ENCODE measurements at regions not wholly inside any gene's neighbourhood (a gene's known extent, or its start where the extent isn't known, plus 50 kb on each side); places are given as distances from the start of the nearest gene placed in this dataset.
"Not testable (repeated sequence)": the region's sequence is repeated elsewhere in the genome, so short reads cannot be mapped to it uniquely, and the experiment has no call there.

DNA sequence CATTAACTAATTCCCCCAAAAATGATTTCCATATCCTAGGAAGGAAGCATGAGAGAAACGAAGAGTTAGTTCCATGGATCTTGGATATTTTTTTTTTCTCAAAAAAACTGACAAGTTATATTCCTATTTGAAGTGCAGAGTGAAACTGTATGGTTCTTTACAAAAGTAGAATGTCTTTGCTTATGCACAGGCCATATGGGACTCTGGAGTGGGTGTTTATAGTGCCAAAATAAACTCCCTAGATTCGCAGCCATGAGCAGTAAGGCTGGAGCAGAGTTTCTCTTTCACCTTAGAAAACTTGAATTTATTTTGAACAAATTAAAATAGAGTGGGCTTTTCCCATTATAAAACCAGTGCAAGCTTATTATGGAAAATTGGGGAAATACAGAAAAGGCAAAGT lies 239.7 kb downstream of the PDCD6IP start:
- Mint-ChIP-seq H3K27me3 (no peaks in the 10 kb centered on the region), H3K4me3 (no peak overlapping the region), H3K27ac (no peak overlapping the region), H3K4me1 (ENCODE audit: low read depth) (no peaks in the 10 kb centered on the region), H3K9me3 (no peaks in the 10 kb centered on the region), H3K36me3 (ENCODE audit: low read depth) (no peaks in the 10 kb centered on the region)

- no peaks in the 10 kb centered on the region for H3K27me3 Mint-ChIP-seq
- H3K4me1 Mint-ChIP-seq (ENCODE audit: low read depth): no peaks in the 10 kb centered on the region
- no peaks in the 10 kb centered on the region for H3K9me3 Mint-ChIP-seq
- no peaks in the 10 kb centered on the region for H3K36me3 Mint-ChIP-seq (ENCODE audit: low read depth)
- no peak overlapping the region for H3K27ac Mint-ChIP-seq
- H3K4me3 Mint-ChIP-seq: no peak overlapping the region
Measured at GRCh38 chr3:34046154-34046553, 247.7 kb downstream of the PDCD6IP start.

- no peak overlapping the region for H3K27ac Mint-ChIP-seq
- peaks cover 4% of the 10 kb centered on the region for H3K27me3 Mint-ChIP-seq
Measured at GRCh38 chr3:34053626-34054025, 255.2 kb downstream of the PDCD6IP start.

DNA sequence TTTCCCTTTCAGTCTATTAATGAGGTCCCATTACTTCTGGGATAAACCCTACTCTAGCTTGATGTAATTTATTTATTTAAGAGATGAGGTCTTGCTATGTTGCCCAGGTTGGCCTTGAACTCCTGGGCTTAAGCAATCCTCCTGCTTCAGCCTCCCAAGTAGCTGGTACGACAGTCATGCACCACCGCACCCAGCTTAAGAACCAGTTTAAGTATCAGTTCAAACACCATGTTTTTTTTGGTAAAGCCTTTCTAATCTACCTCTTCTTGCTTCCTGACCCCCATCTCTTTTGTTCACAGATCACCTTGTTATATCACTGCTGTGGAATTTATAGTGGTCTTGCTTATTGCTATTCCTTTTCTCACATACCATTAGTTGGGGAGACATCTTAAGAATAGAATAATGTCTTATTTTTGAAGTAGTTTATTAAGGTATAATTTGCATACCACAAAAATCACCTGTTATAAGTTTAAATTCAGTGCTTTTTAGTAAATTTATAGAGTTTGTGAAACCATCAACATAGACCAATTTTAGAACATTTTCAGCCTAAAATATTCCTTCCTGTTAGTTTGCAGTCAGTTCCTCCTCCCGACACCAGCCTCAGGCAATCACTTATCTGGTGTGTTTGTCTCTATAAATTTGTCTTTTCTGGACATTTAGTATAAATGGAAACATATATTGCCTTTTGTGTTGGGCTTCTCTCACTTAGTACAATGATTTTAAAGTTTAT lies 257.9 kb downstream of the PDCD6IP start:
- Mint-ChIP-seq H3K36me3 (ENCODE audit: low read depth) (no peaks in the 10 kb centered on the region), H3K27ac (no peak overlapping the region), H3K4me1 (ENCODE audit: low read depth) (no peaks in the 10 kb centered on the region), H3K27me3 (peaks cover 10% of the 10 kb centered on the region), H3K4me3 (no peak overlapping the region), H3K9me3 (peaks cover 7% of the 10 kb centered on the region)

More at GRCh38 chr3:34053626-34054025, 255.2 kb downstream of the PDCD6IP start:
- Mint-ChIP-seq H3K4me1 (ENCODE audit: low read depth) (no peaks in the 10 kb centered on the region), H3K36me3 (ENCODE audit: low read depth) (no peaks in the 10 kb centered on the region), H3K4me3 (no peak overlapping the region), H3K9me3 (no peaks in the 10 kb centered on the region)

DNA sequence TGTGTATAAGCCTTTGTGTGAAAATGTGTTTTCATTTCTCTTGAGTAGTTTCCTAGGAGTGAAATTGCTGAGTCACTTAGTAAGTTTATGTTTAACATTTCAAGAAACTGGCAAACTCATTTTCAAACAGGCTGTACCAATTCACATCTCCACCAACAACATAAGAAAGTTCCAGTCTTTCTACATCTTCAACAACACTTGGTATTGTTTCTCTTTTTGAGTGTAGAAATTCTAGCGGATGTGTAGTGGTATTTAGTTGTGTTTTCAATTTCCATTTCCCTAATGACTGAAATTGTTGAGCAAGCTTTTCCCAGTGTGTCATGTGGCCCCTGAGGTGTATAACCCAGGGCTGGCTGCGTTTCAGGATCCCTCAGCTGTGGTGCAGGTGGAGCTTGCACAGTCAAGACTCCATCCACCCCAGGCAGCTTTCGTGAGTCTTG lies 258.5 kb downstream of the PDCD6IP start:
- no peaks in the 10 kb centered on the region for H3K36me3 Mint-ChIP-seq (ENCODE audit: low read depth)
- peaks cover 7% of the 10 kb centered on the region for H3K9me3 Mint-ChIP-seq
- H3K27ac Mint-ChIP-seq: no peak overlapping the region
- H3K4me3 Mint-ChIP-seq: no peak overlapping the region
- H3K4me1 Mint-ChIP-seq (ENCODE audit: low read depth): no peaks in the 10 kb centered on the region
- H3K27me3 Mint-ChIP-seq: peaks cover 10% of the 10 kb centered on the region

- H3K36me3 Mint-ChIP-seq (ENCODE audit: low read depth); H3K4me3 Mint-ChIP-seq; H3K9me3 Mint-ChIP-seq; H3K4me1 Mint-ChIP-seq (ENCODE audit: low read depth); H3K27ac Mint-ChIP-seq: not testable (repeated sequence)
- H3K27me3 Mint-ChIP-seq: peaks cover 10% of the 10 kb centered on the region
Measured at GRCh38 chr3:34060995-34061394, 262.6 kb downstream of the PDCD6IP start.

DNA sequence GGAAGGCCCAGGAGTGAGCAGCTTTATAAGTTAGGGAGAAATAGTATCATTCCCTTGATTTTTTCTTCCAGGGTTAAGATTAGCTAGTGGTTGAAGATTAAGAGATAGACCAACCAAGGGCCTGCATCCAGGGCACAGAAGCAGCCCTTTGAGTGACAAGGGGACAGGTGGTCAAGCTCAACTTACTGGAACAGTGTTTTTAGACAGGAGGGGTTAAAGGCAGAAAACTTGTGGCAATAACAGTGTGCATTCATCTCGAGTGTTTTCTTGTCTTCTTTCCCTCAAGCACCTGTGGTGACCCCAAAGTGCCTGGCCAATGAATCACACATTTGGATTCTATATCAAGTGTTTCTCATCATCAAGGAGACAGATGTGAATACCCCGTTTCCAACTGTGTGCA lies 267.5 kb downstream of the PDCD6IP start:
- Mint-ChIP-seq H3K27me3 (no peaks in the 10 kb centered on the region), H3K36me3 (ENCODE audit: low read depth) (no peaks in the 10 kb centered on the region), H3K27ac (no peak overlapping the region), H3K4me3 (no peak overlapping the region), H3K9me3 (no peaks in the 10 kb centered on the region), H3K4me1 (ENCODE audit: low read depth) (no peaks in the 10 kb centered on the region)

- H3K27me3 Mint-ChIP-seq: no peaks in the 10 kb centered on the region
- no peak overlapping the region for H3K27ac Mint-ChIP-seq
- H3K4me1 Mint-ChIP-seq (ENCODE audit: low read depth): no peaks in the 10 kb centered on the region
- no peaks in the 10 kb centered on the region for H3K9me3 Mint-ChIP-seq
- no peaks in the 10 kb centered on the region for H3K36me3 Mint-ChIP-seq (ENCODE audit: low read depth)
- no peak overlapping the region for H3K4me3 Mint-ChIP-seq
Measured at GRCh38 chr3:34066328-34066727, 267.9 kb downstream of the PDCD6IP start.

DNA sequence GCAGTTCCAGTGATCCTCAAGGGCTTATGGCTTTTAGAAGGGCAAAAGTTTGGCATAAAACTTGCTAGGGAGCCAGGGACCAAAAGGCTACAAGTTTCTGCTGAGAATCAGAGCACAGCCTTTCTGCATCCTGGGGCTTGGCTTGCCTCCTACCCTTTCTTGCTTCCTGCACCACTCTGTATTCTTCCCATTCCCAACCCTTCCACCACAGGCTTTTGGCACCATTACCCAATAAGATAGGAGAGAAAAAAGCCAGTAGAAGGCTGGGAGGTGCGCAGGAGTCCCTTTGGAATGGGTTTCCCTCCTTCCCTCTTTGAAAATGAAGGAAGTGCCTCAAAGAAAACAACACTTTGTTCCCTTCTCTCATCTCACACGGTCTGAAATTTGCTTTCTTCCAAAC lies 268.6 kb downstream of the PDCD6IP start:
- H3K36me3 Mint-ChIP-seq (ENCODE audit: low read depth): no peaks in the 10 kb centered on the region
- no peaks in the 10 kb centered on the region for H3K27me3 Mint-ChIP-seq
- no peak overlapping the region for H3K27ac Mint-ChIP-seq
- no peaks in the 10 kb centered on the region for H3K4me1 Mint-ChIP-seq (ENCODE audit: low read depth)
- no peaks in the 10 kb centered on the region for H3K9me3 Mint-ChIP-seq
- no peak overlapping the region for H3K4me3 Mint-ChIP-seq

- Mint-ChIP-seq H3K4me1 (ENCODE audit: low read depth) (no peaks in the 10 kb centered on the region), H3K4me3 (no peak overlapping the region), H3K36me3 (ENCODE audit: low read depth) (no peaks in the 10 kb centered on the region), H3K27me3 (no peaks in the 10 kb centered on the region), H3K27ac (no peak overlapping the region), H3K9me3 (no peaks in the 10 kb centered on the region)
Measured at GRCh38 chr3:34067536-34068051, 269.2 kb downstream of the PDCD6IP start.

- no peaks in the 10 kb centered on the region for H3K27me3 Mint-ChIP-seq
- no peaks in the 10 kb centered on the region for H3K36me3 Mint-ChIP-seq (ENCODE audit: low read depth)
- H3K4me3 Mint-ChIP-seq: no peak overlapping the region
- H3K9me3 Mint-ChIP-seq: no peaks in the 10 kb centered on the region
- H3K4me1 Mint-ChIP-seq (ENCODE audit: low read depth): no peaks in the 10 kb centered on the region
- no peak overlapping the region for H3K27ac Mint-ChIP-seq
Measured at GRCh38 chr3:34068505-34068904, 270.1 kb downstream of the PDCD6IP start.

DNA sequence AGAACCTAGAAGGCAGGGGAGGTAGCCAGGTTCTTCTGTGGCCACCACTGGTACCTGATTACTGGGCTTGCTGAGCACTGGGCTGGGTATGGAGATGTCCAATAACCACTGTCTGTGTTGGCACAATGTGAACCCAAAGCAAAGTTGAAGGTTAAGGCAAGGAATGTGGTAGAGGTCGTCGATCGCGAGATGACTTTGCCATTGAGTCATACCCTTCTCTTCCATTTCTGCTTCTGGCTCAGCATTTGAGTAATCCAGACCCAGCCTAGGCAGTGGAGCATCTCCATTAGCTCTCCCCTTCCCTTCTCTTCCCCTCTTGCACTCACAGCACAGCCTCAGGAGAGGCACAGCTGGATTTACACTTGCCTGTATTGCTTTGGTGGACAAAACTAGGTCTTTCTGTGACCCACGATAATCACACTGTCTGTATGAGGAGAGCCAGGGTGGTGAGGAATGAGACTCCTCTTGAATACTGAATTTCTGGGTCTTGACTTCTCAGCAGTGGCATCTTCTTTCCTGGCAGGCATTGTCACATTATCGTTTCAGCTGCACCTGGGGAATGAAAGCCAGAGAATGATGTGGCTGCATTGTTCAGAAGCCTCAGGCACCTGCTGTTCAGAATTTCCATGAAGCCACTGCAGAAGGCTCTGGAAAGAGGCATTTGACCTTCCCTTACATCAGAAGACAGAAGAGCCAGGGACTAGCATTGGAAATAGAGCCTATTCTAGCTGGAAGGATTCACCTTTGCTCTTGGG lies 272.6 kb downstream of the PDCD6IP start:
- no peaks in the 10 kb centered on the region for H3K4me1 Mint-ChIP-seq (ENCODE audit: low read depth)
- H3K36me3 Mint-ChIP-seq (ENCODE audit: low read depth): no peaks in the 10 kb centered on the region
- H3K9me3 Mint-ChIP-seq: no peaks in the 10 kb centered on the region
- no peak overlapping the region for H3K4me3 Mint-ChIP-seq
- no peak overlapping the region for H3K27ac Mint-ChIP-seq
- H3K27me3 Mint-ChIP-seq: no peaks in the 10 kb centered on the region

DNA sequence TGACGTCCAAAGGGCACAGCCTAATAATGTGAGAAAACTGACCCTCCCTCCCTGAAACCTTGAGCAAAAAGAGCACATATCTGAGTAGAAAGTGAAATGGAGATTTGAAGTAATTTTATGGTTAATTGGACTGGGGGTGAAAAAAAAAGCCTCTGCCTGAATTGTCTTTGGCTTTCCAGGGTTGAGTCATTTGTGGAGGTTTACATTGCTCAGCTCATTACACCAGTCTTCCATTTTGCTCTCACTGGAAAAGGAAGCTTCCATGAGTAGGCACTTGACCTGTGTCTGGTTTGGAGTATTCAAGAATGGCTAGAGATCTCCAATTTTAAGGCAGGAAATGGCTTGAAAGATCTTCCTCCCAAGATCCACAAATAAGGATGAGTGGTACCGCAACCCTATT lies 273.9 kb downstream of the PDCD6IP start:
- H3K4me3 Mint-ChIP-seq: no peak overlapping the region
- no peaks in the 10 kb centered on the region for H3K27me3 Mint-ChIP-seq
- H3K27ac Mint-ChIP-seq: no peak overlapping the region
- H3K4me1 Mint-ChIP-seq (ENCODE audit: low read depth): no peaks in the 10 kb centered on the region
- H3K36me3 Mint-ChIP-seq (ENCODE audit: low read depth): no peaks in the 10 kb centered on the region
- H3K9me3 Mint-ChIP-seq: no peaks in the 10 kb centered on the region

DNA sequence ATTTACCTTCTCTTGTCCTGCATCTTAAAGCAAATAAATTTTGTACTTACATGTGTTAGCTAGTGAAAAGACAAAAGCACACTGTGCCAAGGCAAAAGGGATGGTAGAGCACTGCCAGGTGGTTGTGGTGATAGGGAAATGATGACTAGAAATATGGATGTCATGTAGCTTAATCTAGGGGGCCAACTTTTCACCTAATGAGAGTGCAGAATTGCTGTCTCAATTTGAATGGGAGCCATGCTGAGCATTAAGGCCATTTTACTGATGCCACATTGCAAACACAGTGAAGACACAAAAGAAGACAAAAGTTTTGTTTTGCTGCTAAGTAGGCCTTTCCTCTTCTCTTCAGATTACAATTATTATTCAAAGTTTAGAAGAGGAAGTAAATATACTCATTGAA lies 274.7 kb downstream of the PDCD6IP start:
- Mint-ChIP-seq H3K4me3 (no peak overlapping the region), H3K27me3 (no peaks in the 10 kb centered on the region), H3K27ac (no peak overlapping the region), H3K9me3 (no peaks in the 10 kb centered on the region), H3K4me1 (ENCODE audit: low read depth) (no peaks in the 10 kb centered on the region), H3K36me3 (ENCODE audit: low read depth) (no peaks in the 10 kb centered on the region)

GRCh38 chr3:34073961-34074360 lies 275.5 kb downstream of the PDCD6IP start:
- H3K27me3 Mint-ChIP-seq: no peaks in the 10 kb centered on the region
- H3K4me3 Mint-ChIP-seq: no peak overlapping the region
- H3K9me3 Mint-ChIP-seq: no peaks in the 10 kb centered on the region
- no peak overlapping the region for H3K27ac Mint-ChIP-seq
- H3K36me3 Mint-ChIP-seq (ENCODE audit: low read depth): no peaks in the 10 kb centered on the region
- no peaks in the 10 kb centered on the region for H3K4me1 Mint-ChIP-seq (ENCODE audit: low read depth)

All from stimulated activated naive CD8-positive, alpha-beta T cell treated with anti-CD3 and anti-CD28 coated beads, Interleukin-15, Interleukin-2, amounts not matched to agents 100 ng/mL and 50 ng/mL, for 24 hours (primary cell).